Activated T-helper 1 cell treated with anti-CD3 and anti-CD28 coated beads, Interleukin-12 subunit alpha, Interleukin-12 subunit beta, Interleukin-2, Interleukin-4 antibody, amounts not matched to agents 30 ng/mL and 10 ng/mL and 1 ng/mL, durations not matched to agents 14 hours and 24 hours and 36 hours (primary cell): ENCODE measurements at regions not wholly inside any gene's neighbourhood (a gene's known extent, or its start where the extent isn't known, plus 50 kb on each side); places are given as distances from the start of the nearest gene placed in this dataset.
"Not testable (repeated sequence)": the region's sequence is repeated elsewhere in the genome, so short reads cannot be mapped to it uniquely, and the experiment has no call there.

Experiments
- DNase-seq: peaks from one replicate; pipeline ENCODE4 v3.0.0; 2021; ENCODE audit warnings: low spot score
- H3K27ac Mint-ChIP-seq: one replicate; pipeline ENCODE4 v1.8.0; 2021; ENCODE audit warnings: mild to moderate bottlenecking, mixed read lengths
- H3K27me3 Mint-ChIP-seq: one replicate; pipeline ENCODE4 v1.8.0; 2022; ENCODE audit warnings: mild to moderate bottlenecking, moderate library complexity, mixed read lengths; ENCODE audit not compliant: insufficient read depth
- H3K36me3 Mint-ChIP-seq: one replicate; pipeline ENCODE4 v1.8.0; 2021; ENCODE audit warnings: low read depth, mixed read lengths
- H3K4me1 Mint-ChIP-seq: one replicate; pipeline ENCODE4 v1.8.0; 2021; ENCODE audit warnings: low read depth, mixed read lengths
- H3K4me3 Mint-ChIP-seq: one replicate; pipeline ENCODE4 v1.8.0; 2021; ENCODE audit warnings: mild to moderate bottlenecking, moderate library complexity, mixed read lengths
- H3K9me3 Mint-ChIP-seq: one replicate; pipeline ENCODE4 v1.8.0; 2021; ENCODE audit warnings: mixed read lengths
- intact Hi-C: fragments of 100-400 bp; cut with micrococcal nuclease; formaldehyde crosslinking; loops from one replicate; pipeline ENCODE4 v1.15.1; 2024

DNA sequence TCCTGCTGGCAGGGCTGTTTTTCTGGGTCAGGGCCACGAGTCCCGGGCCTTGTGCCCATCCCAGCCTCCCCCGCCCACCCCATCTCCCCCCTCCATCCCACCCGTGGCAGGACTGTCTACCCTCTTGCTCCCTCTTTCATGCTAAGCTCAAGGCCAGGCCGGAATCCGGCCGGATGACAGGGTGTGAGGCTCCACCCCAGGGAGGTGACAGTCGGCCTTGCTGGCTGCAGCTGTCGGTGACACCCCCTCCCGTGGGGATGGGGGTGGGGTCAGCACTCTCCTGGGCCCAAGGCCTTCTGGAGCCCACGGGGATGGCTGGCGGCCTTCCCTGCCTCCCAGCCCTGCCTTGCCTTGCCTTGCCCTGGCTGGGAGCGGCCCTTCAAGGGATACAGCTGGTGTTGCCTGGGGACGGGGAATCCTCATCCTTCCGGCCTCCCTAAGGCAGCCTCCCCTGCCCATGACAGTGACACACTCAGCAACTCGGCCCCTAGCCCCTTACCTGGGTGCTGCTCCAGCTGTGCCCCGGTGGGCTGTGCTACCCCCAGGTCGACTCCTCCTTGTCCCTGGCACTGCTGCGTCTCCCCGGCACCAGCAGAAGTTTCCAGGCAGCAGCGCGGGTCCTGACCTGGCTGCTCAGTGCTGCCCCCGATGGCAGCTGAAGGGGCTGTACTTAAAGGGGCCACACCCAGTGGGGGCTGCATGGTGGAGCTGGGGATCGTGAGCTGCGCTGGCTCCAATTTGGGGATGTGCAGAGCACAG, 303.9 kb downstream of the CCDC74A start:
- H3K4me3 Mint-ChIP-seq, DNase-seq, H3K27me3 Mint-ChIP-seq, H3K9me3 Mint-ChIP-seq, intact Hi-C loops, H3K27ac Mint-ChIP-seq, H3K4me1 Mint-ChIP-seq, H3K36me3 Mint-ChIP-seq: not testable (repeated sequence)

GRCh38 chr2:131832209-131832780, 304.6 kb downstream of the CCDC74A start:
- H3K27ac Mint-ChIP-seq, H3K9me3 Mint-ChIP-seq, H3K4me1 Mint-ChIP-seq, intact Hi-C loops, H3K4me3 Mint-ChIP-seq, DNase-seq, H3K36me3 Mint-ChIP-seq, H3K27me3 Mint-ChIP-seq: not testable (repeated sequence)

DNA sequence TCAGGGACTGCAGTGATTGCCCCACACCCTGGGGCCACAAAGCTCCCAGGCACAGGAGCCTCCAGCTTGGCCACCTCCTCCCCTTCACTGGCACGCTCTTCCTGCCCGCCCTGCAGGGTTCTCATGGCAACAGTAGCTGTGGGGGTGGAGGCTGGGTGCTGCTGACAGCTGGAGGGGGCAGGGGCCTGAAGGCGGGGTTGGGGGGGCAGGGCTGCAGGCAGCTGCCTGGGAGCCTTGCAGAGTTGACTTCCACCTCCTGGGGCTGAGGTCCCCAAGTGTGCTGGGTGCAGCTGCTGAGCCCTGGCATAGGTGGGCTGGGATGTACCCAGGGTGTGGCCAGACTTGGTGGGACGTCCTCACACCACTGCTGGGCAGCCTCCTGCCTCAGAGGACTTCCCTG, 305.2 kb downstream of the CCDC74A start:
- intact Hi-C loops, H3K4me1 Mint-ChIP-seq, H3K27ac Mint-ChIP-seq, DNase-seq, H3K27me3 Mint-ChIP-seq, H3K9me3 Mint-ChIP-seq, H3K4me3 Mint-ChIP-seq, H3K36me3 Mint-ChIP-seq: not testable (repeated sequence)

DNA sequence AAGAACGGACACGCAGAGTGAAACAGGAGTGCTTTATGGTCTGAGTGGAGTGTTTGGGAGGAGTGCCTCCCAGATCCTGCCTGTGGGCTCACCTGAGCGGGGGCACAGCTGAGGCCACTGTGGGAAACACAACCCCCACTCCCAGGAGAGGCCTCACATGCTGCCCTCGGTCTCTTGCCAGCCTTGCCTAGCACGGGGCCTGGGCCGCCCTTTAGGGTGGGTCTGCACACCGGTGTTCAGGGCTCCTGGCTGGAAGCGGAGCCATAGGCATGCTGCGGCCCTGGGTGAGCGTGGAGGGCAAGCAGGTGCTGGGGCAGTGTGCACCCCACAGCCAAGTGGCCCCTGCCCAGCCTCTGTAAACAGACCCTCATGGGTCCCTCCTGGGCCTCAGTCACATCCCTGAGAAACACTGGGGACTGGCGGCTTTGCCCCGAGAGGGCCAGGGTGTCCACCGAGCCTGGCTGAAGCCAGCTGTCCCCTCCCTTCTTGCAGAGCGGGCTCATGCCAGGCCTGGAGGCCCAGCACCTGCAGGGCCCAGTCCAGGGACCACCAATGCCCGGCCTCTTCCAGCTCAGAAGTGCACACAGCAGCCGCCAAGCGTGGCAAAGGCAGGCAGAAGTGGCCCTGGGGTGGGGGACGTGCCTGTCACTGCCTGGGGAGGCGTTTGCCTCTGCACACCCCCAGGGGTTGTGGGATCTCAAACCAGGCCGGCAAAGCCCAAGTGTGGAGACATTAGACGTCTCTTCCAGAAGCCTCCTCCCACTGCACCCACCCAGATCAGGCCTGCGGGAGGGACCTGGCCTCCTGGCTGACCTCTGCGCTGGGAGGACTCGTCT, 305.9 kb downstream of the CCDC74A start:
- H3K27ac Mint-ChIP-seq, H3K4me3 Mint-ChIP-seq, H3K36me3 Mint-ChIP-seq, H3K27me3 Mint-ChIP-seq, H3K4me1 Mint-ChIP-seq, DNase-seq, H3K9me3 Mint-ChIP-seq, intact Hi-C loops: not testable (repeated sequence)

DNA sequence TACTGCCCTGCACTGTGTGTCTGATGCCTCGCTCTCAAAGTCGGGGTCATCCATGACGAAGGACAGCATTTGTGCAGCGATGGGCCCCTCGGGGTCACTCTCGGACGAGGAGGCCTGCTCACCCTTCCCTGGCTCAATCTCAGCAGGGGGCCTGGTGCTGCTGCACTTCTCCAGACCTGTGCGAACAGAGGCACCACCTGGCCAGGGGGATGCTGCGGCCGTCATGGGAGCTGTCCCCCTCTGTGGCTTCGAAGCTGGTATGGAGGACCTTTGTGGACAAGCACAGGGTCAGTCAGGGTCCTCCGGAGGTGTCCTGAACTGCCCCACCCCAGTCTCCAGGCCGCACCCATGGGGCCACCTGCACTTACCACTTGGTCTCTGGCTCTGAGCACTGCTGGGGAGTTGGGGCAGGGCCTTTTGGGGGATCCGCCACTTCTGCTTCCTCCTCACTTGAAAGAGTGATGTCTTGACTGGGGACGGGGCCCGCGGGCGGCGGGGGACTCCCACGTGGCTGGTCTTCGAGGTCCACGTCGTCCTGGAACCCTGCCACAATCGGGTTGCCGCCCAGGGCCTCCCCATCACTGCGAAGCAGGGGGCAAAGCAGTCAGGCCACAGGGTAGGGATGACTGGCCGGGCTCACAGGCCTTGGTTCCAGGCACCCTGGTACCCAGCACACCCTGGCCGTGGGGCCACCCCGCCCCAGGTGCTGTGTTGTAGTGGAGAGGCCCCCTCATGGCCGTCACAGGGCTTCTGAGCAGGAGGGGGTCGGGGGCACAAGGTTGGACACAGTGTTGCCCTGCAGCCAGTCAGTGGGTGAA, 306.7 kb downstream of the CCDC74A start:
- H3K27ac Mint-ChIP-seq, H3K27me3 Mint-ChIP-seq, H3K36me3 Mint-ChIP-seq, DNase-seq, H3K4me1 Mint-ChIP-seq, intact Hi-C loops, H3K9me3 Mint-ChIP-seq, H3K4me3 Mint-ChIP-seq: not testable (repeated sequence)

GRCh38 chr2:131835022-131835421, 307.3 kb downstream of the CCDC74A start:
- H3K9me3 Mint-ChIP-seq, H3K27ac Mint-ChIP-seq, H3K4me1 Mint-ChIP-seq, DNase-seq, intact Hi-C loops, H3K36me3 Mint-ChIP-seq, H3K27me3 Mint-ChIP-seq, H3K4me3 Mint-ChIP-seq: not testable (repeated sequence)

GRCh38 chr2:131835621-131836091, 308.0 kb downstream of the CCDC74A start:
- Mint-ChIP-seq H3K27ac (no peak overlapping the region), H3K36me3 (no peaks in the 10 kb centered on the region), H3K4me3 (no peak overlapping the region), H3K9me3 (no peaks in the 10 kb centered on the region), H3K27me3 (peaks cover 1% of the 10 kb centered on the region), H3K4me1 (no peaks in the 10 kb centered on the region)
- DNase-seq, result no peak
- intact Hi-C loops, result no loop called here

DNA sequence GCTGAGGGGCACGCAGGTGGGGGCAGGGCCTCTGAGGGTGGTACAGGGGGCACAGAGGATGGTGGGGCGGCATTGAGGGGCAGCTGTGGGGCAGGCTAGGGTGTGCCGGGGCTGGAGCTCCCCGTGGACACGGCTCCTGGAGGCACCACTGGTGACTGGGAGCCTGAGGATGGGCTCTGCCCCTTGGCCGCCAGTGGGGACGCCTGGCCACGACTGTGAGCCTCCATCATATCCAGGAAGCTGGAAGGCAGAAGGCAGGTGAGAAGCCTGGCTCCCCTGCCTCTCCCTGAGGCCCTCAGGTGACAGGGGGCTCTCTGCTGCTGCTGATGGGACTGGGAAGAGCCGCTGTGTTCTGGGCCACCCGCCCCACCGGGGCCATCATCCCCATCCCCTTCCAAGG, 308.4 kb downstream of the CCDC74A start:
- H3K27ac Mint-ChIP-seq, H3K36me3 Mint-ChIP-seq, H3K4me3 Mint-ChIP-seq, intact Hi-C loops, H3K27me3 Mint-ChIP-seq, DNase-seq, H3K9me3 Mint-ChIP-seq, H3K4me1 Mint-ChIP-seq: not testable (repeated sequence)

DNA sequence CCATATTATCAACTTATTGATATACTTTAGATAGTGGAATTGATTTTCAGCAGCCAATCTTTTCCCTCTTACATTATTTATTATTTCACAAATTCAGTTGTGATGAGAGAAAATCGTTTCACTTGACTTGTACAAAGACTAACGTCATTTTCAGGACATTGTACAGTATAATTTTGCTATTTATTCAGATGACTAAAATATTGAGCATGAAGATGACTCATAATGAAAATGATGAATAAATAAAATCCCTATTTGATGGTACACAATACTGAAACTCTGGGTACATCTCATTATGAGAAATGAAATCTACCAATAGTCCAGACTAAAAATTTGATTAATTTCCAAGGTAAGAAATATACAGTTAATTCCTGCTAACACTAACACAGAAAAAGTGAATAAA, 316.4 kb downstream of the CCDC74A start:
- H3K4me1 Mint-ChIP-seq, H3K27ac Mint-ChIP-seq, DNase-seq, intact Hi-C loops, H3K36me3 Mint-ChIP-seq, H3K4me3 Mint-ChIP-seq, H3K9me3 Mint-ChIP-seq, H3K27me3 Mint-ChIP-seq: not testable (repeated sequence)

DNA sequence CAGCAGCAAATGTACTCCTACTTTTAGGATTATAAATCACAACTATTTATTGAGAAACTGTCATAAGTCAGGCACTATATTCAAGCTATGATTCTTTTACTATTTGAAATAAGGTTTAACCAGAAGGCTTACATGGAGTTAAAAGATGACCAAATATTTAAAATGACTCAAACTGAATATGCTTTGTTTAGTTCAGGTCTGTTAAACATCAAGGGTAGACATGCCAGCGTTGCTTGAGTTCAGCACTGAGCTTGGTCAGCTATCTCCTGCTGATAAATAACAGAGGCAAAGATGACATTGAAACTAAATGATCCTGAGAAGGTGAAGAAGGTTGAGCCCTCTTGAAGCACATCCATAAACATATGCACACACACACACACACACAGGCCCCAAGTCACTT, 305.6 kb downstream of the ANKRD30BL start:
- intact Hi-C loops, H3K9me3 Mint-ChIP-seq, H3K27me3 Mint-ChIP-seq, DNase-seq, H3K27ac Mint-ChIP-seq, H3K36me3 Mint-ChIP-seq, H3K4me3 Mint-ChIP-seq, H3K4me1 Mint-ChIP-seq: not testable (repeated sequence)

- H3K4me3 Mint-ChIP-seq, DNase-seq, H3K36me3 Mint-ChIP-seq, H3K4me1 Mint-ChIP-seq, H3K9me3 Mint-ChIP-seq, H3K27me3 Mint-ChIP-seq, intact Hi-C loops, H3K27ac Mint-ChIP-seq: not testable (repeated sequence)
Observed at GRCh38 chr2:131858197-131858596, 303.6 kb downstream of the ANKRD30BL start.
